ENCODE measurements at regions not wholly inside any gene's neighbourhood (a gene's known extent, or its start where the extent isn't known, plus 50 kb on each side); places are given as distances from the start of the nearest gene placed in this dataset.

DNA sequence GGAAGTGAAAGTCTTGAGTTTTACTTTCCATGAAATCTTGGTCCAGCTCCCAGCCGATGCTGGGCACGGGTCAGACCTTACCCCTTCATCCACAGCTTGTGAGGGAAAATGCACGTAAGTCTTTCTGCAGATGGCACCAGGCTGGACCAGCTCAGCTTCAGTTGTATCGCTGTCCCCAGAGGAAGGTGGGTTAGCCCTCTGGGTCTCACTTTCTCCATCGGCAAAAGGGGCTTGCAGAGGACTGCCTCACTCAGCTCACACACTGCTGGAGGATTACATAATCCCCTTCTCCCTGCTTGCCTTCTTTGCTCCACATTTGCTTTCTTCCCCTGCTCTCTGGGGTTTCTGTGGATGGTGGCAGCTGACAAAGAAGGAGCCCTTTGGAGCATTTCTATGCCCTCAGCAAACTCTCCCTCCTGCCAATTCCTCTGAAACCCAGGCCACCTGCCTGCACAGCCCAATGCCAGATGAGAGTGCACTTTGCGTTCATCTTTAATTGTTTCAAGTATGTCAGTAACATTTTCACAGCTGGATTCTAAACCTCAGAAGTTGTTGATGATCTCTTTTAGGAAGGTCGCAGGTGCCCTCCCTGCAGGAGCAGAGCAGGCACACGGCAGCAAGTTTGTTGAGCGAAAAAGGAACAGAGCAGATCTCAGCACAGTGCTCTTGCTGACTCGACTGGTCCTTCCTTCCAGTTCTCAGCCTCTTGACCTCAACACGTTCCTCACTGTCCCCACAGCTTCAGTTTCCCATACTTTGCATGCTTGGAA lies 155.6 kb upstream of the GLI2 start:
- in situ Hi-C loops (cut with HindIII; ENCODE audit: low pct_ligation_motif_present, low pct_unique_long_range_greater_than_20kb, low sequenced_read_pairs) = no loop called here
- no peak for DNase-seq

DNA sequence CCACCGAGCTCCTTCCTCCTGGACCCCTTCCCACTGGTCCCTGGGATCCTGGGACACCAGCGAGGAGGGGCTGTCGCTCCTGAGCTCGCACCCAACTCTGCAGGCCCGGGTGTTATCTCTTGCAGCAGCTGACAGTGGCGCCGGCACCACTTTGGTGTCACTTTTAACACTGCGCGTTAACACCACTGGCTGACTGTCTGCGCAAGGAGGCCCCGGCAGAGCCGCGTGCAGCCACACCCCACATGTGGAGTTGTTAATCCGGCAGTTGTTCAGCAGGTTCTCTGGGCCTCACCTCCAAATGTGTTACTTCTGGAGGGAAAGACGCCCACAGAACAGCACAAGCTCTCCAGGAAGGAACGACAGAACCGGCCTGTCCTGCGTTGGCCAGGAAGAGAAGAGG lies 155.0 kb upstream of the GLI2 start:
- in situ Hi-C loops (cut with HindIII; ENCODE audit: low pct_ligation_motif_present, low pct_unique_long_range_greater_than_20kb, low sequenced_read_pairs) = no loop called here
- no peak for DNase-seq

DNA sequence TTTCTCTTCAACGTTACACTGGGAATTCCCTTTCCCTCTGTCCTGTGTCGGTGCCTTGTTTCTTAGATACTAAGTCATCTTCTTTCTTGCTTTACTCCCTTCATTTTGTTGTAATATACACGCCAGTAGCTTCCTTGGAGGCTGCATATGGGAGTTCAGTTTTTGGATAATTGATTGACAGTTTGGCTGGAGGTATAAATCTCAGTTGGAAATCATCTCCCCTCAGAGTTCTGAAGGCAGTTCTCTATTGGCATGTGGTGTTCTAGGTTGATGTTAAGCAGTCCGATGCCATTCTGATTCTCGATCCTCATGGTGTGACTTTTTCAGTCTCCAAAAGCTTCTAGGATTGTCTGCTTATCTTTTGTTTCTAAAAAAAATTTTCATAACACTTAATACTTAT lies 152.5 kb upstream of the GLI2 start:
- no peak for DNase-seq
- in situ Hi-C loops (cut with HindIII; ENCODE audit: low pct_ligation_motif_present, low pct_unique_long_range_greater_than_20kb, low sequenced_read_pairs) = no loop called here

DNA sequence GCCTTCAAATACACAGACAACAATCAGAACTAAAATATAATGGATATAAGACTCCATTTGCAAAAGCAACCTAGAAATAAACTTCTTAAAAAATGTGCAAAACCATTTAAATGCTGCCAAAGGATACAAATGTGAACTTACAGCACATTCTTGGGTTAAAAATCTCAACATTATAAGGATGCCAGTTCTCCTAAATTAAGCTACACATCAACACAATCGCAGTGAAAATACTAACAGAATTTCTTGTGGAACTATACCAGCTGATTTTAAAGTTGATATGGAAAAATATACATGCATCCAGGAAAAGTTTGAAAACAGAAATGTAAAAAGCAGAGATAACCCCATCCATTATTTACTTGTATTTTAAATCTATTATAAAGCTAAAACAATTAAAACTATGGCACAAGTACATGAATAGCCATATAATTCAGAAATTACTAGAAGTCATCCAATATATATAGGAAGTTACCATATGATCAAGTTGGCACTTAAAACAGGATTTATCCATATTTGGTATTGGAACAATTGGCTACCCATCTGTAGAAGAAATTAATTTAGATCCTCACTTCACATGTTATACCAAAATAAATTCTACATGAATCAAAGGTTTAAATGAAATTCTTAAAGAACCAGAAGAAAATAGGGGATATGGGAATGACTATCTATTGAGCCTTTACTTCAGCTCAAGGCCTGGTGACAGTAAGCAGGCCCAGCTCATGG lies 151.7 kb upstream of the GLI2 start:
- DNase-seq = no peak
- in situ Hi-C loops (cut with HindIII; ENCODE audit: low pct_ligation_motif_present, low pct_unique_long_range_greater_than_20kb, low sequenced_read_pairs) = no loop called here

DNA sequence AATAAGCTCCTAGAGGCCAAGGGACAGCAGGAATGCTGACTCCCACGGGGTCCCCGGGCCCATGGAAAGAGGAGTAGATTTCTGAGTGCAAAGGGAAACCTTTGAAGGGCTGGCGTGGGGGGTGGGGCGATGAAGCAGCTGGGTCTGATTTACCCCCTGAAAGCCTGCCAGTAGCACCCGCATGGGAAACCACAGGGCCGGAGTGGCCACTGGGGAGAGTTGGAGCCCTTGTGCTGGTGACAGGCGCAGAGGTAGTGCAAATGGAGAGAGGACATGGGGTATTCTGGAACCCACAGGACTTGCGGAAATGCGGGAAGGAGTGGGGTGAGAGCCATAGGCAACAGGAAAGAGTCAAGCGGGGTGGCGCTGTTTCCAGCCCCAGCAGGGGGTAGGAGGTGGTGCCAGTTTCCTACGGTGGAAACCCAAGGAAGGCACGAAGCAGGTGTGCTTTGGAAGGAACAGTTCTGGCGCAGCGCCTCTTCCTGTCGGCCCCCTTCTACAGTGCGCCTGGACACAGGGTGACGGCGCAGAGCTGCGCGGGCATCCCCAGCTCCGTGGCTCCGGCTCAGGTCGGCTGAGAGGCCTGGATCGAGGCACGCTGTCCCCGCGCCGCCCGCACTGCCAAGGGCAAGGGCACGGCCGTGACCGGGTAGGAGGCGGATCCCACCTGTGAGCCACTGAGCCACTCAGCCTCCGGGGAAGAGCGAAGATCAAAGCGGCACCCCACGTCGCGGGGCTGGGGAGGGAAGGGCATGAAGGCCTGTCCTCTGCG lies 149.0 kb upstream of the GLI2 start:
- in situ Hi-C loops (cut with HindIII; ENCODE audit: low pct_ligation_motif_present, low pct_unique_long_range_greater_than_20kb, low sequenced_read_pairs) = no loop called here
- no peak for DNase-seq

DNA sequence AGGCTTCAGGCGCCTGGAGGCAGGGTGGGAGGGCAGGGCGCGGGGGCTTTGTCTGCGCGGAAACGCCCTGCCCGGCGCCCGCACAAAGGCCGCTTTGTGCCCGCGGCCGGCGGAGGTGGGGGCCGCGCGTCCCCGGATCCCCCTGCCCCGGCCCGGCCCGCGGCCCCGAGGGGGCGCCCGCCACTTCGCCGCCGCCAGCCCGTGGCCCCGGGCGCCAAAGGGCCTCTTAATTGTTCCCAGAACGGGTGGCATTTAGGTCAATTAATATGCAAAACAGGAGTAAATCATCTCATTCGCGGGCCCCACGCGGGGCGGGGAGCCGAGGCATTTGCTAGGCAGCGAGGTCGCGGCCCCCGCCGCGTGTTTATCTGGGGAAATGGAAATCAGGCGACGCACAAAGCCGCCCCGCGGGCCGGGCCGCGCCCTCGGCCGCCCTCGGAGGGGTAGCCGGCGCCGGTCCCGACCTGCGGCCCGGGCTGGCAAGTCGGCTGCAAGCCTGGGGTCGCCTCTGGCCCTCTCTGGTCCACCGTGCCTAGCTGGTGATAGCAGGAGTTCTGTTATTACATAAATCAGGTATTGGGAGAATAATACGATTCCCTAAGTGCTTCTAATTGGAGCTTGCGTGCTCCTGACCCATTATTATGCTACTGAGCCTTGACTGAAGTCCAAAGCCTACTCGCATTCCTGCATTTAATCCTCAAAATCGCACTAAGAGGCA lies 148.2 kb upstream of the GLI2 start:
- in situ Hi-C loops (cut with HindIII; ENCODE audit: low pct_ligation_motif_present, low pct_unique_long_range_greater_than_20kb, low sequenced_read_pairs) = no loop called here
- no peak for DNase-seq

DNA sequence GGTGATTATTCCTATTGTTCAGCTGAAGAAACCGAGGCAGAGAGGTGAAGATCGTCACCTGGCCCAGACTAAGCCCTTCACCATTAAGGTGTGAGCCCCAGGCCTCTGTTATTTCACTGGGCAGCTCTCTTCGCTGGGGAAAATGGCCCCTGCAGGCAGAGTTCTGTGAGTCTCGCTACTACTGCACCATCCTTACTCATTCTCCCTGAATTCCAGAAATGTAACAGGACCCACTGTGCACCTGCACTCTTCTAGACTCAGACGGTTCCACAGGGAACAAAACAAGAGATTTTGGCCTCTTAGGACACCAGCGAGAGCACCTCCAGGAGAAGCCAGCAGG lies 147.7 kb upstream of the GLI2 start:
- in situ Hi-C loops (cut with HindIII; ENCODE audit: low pct_ligation_motif_present, low pct_unique_long_range_greater_than_20kb, low sequenced_read_pairs) = no loop called here
- no peak for DNase-seq

DNA sequence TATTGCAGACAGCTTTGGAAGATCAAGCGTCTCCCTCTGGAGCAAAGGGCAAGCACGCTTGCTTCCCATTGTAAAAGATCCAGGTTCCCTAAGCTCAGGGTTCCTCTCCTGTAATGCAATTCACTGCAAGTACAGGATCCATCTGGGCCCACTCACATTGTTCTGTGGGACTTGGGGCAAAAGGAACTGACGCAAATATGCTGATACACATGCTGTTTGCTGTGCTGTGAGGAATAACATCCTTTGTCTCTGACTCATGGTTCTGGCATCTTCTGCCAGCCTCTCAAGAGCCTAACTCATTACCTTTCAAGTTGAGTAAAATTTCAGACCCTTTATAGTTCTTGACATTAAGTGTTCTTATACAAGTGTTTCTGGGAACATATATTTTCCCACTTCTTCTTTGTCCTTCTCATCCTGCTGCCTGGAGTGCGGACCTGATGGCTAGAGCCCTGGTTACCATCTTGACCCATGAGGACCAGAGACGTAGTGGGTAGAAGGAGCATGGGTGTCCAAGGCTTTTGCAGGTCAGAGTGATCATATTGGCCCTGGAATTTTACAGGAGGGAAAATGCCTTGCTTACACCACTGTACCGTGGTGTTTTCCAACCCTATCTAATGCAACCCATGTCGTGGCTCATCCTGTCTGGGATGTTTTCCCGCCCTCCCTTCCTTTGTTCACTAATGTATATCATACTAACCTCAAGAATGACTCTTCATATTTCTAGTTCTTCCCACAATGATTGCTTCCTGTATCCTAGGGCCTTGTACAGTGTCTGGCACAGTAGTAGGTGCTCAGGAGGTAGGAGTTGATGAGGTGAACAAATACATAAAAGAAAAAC lies 145.7 kb upstream of the GLI2 start:
- DNase-seq = peak; percentile 62
- in situ Hi-C loops (cut with HindIII; ENCODE audit: low pct_ligation_motif_present, low pct_unique_long_range_greater_than_20kb, low sequenced_read_pairs) = no loop called here

DNA sequence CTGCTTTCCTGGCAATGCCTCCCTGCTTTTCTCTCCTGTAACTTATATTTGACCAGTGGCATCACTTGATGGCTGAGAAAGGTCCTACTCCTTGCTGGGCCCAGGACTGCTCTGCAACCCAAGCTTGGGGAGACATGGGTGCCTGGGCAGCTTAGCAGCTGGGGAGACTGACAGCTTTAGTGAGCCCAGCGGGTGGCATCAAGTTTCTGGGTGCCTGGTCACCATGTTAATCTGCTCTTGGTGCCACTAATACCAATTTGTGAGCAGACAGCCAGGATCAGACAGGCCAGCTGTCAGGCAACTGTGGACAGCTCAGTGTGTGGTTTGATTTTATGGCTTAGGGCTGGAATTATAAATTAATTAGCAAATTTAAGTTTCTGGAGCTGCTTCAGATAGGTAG lies 144.8 kb upstream of the GLI2 start:
- no peak for DNase-seq
- in situ Hi-C loops (cut with HindIII; ENCODE audit: low pct_ligation_motif_present, low pct_unique_long_range_greater_than_20kb, low sequenced_read_pairs) = no loop called here

DNA sequence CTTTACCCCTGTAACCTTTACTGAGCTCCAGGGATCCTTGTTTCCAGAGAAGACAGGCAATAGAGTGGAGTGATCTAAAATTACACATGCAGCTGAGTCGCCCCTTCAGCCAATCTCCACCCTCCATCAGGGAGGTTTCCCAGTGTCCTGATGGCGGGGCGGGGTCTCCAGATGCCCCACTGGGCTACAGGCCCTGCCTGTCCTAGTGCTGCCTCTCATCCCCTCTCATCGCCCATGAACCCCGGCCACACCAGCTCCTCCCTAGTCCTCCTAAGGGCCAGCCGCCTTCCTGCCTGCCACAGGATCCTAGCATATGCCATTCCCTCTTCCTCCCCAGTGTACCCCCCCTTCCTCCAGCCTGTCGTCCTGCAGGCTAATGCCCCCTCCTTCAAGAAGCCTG lies 144.1 kb upstream of the GLI2 start:
- in situ Hi-C loops (cut with HindIII; ENCODE audit: low pct_ligation_motif_present, low pct_unique_long_range_greater_than_20kb, low sequenced_read_pairs) = no loop called here
- no peak for DNase-seq

DNA sequence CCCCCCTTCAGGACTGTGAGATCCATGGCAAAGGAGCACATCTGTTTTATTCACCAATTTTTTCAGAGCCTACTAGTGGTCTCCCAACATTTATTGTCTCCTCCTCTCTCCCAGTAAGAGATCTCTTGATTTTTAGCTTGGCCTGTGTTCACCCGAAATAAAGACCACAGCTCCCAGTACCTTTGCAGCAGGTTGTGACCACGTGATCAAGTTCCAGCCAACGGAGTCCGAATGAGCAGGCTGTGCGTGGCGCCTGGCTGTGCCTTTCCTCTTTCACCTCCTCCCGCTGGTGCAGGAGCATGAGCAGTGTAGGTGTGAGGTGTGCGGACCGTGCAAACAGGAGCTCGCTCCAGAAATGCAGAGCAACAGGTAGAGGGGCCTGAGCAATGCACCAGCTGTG lies 143.6 kb upstream of the GLI2 start:
- in situ Hi-C loops (cut with HindIII; ENCODE audit: low pct_ligation_motif_present, low pct_unique_long_range_greater_than_20kb, low sequenced_read_pairs) = no loop called here
- no peak for DNase-seq

DNA sequence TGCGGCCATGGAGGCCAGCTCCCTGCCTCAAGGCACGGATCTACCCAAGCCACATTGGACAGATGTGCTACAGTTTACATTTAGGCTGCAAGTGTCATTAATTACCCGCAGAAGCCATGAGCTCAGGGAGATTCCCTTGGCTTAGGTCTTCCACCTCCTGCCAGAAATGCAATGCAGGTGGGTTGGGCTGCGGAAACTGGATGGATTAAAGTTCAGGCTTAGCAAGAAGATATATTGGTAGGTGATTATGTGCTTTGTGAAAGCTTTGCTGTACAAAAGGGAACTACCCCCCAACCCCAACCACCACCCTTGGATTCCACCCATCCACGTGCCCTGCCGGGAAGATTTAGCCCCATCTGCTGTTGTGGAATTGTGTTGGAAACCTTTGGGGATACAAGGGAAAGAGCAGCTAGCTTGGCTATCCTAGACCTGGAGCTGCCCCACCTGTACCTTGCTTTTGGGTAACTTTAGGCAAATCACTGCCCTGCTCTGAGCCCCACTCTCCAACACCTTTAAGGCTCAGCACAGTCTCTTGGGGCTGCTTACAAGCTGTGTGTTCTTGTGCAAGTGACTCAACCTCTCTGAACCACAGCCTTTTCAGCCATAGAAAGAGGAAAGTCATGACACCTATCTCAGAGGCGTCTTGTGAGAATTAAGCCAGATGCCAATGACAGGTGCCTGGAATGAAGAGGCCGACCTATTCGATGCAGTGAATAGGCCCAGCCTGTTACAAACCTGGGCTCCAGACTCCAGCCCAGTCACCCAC lies 141.6 kb upstream of the GLI2 start:
- in situ Hi-C loops (cut with HindIII; ENCODE audit: low pct_ligation_motif_present, low pct_unique_long_range_greater_than_20kb, low sequenced_read_pairs) = no loop called here
- no peak for DNase-seq

DNA sequence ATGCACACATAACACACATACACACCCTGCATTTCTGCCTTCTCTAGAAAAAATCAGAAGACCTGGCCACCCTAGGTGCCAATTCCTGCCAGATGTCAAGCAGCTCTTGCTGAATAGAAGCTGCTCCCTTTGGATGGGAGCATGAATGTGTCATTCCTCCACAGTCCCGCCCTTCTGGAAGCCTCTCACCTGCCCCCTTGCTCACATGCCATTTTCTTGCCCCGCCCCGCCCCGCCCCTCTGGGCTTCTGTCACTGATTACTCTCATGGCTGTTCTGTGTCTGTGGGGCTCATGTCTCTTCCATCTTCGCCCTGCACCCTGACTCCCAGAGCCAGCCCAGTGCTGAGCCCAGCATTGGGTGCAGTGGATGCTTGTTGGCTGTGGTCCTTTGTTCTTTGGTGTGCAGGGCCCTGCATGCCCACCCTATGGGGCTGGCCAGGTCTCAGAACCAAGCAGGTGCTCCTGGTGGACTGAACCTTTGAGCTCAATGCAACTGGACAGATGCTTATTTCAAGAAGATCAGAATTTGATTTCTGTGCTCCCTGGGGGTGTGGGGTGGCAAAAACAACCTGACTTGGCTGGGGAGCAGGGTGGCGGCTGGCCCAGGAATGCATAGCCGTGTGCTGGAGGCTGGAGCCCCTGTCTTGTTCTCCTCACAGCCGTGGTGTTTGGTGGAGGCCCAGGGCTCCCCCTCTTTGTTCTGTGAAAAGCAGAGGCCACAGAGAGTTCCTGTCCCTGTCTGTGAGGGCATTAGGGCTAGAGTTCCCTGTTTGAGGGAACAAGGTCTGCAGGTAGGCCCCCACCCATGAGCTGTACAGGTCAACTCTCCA lies 140.6 kb upstream of the GLI2 start:
- in situ Hi-C loops (cut with HindIII; ENCODE audit: low pct_ligation_motif_present, low pct_unique_long_range_greater_than_20kb, low sequenced_read_pairs) = no loop called here
- DNase-seq = no peak

DNA sequence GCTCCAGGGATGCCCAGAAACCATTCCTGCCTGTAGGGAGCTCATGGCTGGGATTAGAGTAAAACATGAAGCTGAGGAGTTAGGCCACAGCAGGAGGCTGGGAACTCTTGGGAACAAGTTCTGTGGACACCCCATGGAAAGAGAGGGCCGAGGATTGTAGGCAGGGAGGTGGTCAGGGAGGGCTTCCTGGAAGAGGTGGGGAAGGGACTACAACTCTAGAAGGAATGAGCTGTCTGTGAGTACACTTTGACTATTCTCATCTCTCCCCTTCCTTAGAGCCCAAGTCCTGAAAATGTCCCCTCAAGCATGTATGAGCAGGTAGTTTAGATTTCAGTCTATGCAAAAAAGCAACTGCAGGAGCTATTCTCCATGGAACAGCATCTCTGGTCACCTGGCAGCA lies 139.9 kb upstream of the GLI2 start:
- in situ Hi-C loops (cut with HindIII; ENCODE audit: low pct_ligation_motif_present, low pct_unique_long_range_greater_than_20kb, low sequenced_read_pairs) = no loop called here
- DNase-seq = no peak

DNA sequence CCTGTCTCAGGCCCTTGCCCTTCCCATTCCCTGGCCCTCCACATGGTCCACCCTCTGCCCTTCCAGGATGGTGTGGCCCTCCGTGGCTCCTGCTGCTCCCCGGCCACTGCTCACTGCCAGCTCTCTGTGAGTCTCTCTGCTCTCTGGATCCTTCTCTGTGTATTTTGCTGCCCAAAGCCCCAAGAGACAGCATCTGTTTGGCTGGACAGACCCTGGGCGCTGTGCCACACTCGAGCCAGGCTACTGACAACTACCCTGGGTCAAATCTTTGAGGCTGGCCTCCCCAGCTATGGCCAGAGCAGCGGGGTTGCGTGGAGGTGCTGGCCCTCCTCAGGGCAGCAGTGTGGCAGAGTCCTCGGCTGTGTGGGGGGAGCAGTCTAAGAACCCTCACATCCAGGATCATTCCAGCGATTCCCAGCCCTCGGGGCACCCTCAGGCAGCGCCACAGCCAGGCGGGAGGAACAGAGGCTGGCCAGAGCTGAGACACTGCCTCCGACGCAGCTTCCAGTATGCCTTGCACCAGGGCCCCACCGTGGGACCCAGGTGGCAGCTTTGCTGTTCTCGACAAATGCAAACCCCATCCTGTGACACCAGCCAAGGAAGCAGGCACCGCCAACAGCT lies 139.4 kb upstream of the GLI2 start:
- DNase-seq = no peak
- in situ Hi-C loops (cut with HindIII; ENCODE audit: low pct_ligation_motif_present, low pct_unique_long_range_greater_than_20kb, low sequenced_read_pairs) = no loop called here

DNA sequence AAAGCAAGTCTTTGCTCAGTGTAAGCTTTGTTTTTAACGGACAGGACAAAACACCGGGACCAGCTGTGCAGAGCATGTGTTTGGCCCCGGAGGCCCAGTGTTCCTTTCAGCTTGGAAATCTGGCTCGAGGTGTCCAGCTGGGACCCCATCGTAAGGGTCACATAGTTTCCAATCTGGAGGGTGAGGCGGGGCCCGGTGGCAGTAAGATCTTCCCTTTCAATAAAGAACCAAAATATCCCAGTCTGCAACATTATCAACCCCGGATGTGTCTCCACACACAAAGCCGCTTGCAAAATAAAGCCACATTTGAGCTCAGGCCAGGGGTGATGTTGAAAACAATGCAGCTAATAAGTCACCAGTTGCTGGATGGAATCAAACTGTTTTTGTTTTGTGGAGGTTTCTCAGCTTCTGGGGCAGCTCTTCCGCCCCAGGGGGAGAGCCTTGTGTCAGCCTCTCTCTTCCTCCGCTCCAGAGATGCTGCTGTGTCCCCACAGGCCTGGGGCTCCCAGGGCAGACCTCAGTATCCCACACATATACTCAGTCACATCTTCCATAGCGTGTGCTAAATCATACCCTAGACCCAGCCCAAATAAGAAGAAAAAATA lies 138.6 kb upstream of the GLI2 start:
- in situ Hi-C loops (cut with HindIII; ENCODE audit: low pct_ligation_motif_present, low pct_unique_long_range_greater_than_20kb, low sequenced_read_pairs) = no loop called here
- DNase-seq = no peak
